ENCODE measurements at regions not wholly inside any gene's neighbourhood (a gene's known extent, or its start where the extent isn't known, plus 50 kb on each side); places are given as distances from the start of the nearest gene placed in this dataset.
"Not testable (repeated sequence)": the region's sequence is repeated elsewhere in the genome, so short reads cannot be mapped to it uniquely, and the experiment has no call there.

DNA sequence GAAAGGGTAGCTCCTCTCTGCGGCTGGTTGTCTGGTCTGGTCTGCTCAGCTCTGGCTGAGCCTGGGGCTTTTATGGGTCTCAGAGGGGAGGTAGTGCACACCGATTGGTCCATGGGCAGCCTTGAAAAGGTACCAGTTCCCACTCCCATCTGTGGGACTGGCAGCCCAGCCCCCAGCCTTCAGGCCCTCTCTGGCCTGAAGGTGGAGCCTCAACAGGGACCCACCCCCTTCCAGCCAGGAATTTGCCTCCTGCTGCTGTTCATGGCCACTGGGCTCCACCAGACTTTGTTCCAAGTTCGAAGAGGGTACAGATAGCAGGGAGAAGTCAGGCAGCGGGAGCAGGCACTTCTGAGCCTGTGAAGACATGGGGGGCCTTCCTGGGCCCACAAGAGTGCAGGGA is 165.3 kb upstream of the SLC27A6 start:
- DNase-seq (ENCODE audit: low spot score), result no peak

DNA sequence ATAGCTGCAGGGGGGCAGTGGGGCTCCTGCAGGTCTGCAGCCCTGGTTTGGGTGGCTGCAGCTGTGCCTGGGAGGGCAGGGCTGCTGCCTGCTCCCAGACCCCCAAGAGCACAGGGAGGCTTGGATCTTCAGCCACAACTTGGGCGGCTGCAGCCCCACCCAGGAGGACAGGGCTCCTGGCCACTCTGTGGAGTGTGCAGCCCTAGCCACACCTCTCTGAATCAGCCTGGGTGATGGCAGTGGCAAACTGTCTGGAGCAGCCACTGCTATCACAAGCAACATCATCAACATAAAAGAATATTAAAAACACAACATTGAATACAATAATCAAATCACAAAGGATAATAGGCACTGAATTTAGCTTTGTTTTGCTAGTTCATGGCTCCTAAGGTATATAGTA is 164.9 kb upstream of the SLC27A6 start:
- no peak for DNase-seq (ENCODE audit: low spot score)

GRCh38 chr5:128813317-128814070 is 151.8 kb upstream of the SLC27A6 start:
- DNase-seq (ENCODE audit: low spot score), result no peak

- no peak for DNase-seq (ENCODE audit: low spot score)
Measured at GRCh38 chr5:128815201-128815600, 150.1 kb upstream of the SLC27A6 start.

GRCh38 chr5:128825826-128826225 is 139.5 kb upstream of the SLC27A6 start:
- DNase-seq (ENCODE audit: low spot score), result no peak

DNA sequence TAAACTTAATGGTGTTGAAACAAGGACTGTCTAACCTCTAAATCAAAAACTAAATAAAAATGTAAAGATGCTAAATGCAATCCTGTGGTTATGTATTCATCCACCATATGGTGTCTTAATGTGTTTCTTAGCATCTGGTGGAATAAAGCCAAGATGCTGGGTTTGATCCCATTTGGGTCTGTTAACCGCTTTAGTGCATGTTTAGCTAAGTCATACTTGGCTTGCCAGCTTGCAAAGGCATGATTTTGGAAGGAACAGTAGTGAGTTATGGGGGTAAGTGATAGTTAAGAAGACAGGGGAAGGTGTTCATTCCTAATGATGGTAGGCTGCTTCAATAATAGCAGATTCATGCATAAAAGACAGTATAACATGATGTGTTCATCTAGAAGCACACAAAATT is 139.0 kb upstream of the SLC27A6 start:
- no peak for DNase-seq (ENCODE audit: low spot score)

DNA sequence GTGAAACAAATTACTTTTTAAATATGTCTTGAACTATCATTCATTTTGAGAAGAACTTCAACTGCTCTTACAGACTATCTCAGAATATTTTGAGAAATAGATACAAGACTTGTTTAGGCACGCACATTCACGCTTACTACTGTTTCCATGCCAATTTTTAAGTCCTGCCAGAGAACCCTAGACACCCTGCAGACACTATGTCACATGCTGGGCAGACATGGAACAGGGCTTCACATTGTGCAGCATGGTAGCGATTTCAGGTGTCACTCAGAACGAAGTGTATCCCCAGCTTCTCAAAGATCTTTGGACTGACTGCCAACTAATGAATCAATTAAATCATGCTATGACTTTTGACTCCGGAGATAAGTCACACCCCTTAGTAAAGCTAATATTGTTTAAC is 128.7 kb upstream of the SLC27A6 start:
- DNase-seq (ENCODE audit: low spot score), result no peak

- no peak for DNase-seq (ENCODE audit: low spot score)
Measured at GRCh38 chr5:128838623-128839022, 126.7 kb upstream of the SLC27A6 start.

GRCh38 chr5:128842241-128842640 is 123.0 kb upstream of the SLC27A6 start:
- no peak for DNase-seq (ENCODE audit: low spot score)

DNA sequence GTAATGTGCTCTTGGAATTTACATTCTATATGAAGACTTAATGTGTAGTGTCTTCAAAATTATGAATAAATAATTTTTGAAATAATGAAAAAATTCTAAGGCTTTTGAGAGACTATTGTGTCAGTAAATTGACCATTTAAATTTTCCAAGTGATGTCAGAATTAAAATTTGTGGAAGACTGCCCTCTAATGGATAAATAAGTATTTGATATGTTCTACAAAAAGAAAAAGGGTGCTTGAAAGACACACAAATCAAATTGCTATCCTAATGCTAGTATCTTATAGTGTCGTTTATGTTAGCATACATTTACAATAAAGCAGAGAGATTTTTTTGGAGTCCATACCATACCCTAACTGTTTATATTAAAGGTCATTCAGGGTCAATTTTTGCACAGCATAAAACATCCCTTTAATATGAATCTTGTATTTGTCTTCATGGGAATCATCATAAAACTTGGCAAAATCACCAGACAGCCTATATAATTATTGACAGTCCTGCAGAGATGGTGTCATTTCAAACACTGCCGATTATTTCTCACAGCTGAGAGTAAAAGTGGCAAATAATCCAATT is 120.8 kb upstream of the SLC27A6 start:
- no peak for DNase-seq (ENCODE audit: low spot score)

GRCh38 chr5:128850049-128850448 is 115.2 kb upstream of the SLC27A6 start:
- no peak for DNase-seq (ENCODE audit: low spot score)

GRCh38 chr5:128854931-128855330 is 110.4 kb upstream of the SLC27A6 start:
- DNase-seq (ENCODE audit: low spot score), result no peak

- DNase-seq (ENCODE audit: low spot score), result no peak
Measured at GRCh38 chr5:128857076-128857677, 108.1 kb upstream of the SLC27A6 start.

- no peak for DNase-seq (ENCODE audit: low spot score)
Measured at GRCh38 chr5:128858995-128859394, 106.3 kb upstream of the SLC27A6 start.

DNA sequence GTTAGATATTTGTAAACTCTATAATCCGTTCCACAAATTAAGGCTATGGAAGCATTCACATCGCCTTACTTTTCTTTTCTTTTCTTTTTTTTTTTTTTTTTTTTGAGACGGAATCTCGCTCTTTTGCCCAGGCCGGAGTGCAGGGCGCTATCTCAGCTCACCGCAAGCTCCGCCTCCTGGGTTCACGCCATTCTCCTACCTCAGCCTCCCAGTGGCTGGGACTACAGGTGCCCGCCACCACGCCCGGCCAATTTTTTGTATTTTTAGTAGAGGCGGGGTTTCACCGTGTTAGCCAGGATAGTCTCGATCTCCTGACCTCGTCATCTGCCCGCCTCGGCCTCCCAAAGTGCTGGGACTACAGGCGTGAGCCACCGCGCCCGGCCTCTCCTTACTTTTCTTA is 104.1 kb upstream of the SLC27A6 start:
- DNase-seq (ENCODE audit: low spot score), result not testable (repeated sequence)

- DNase-seq (ENCODE audit: low spot score), result no peak
Measured at GRCh38 chr5:128869970-128870369, 95.3 kb upstream of the SLC27A6 start.

DNA sequence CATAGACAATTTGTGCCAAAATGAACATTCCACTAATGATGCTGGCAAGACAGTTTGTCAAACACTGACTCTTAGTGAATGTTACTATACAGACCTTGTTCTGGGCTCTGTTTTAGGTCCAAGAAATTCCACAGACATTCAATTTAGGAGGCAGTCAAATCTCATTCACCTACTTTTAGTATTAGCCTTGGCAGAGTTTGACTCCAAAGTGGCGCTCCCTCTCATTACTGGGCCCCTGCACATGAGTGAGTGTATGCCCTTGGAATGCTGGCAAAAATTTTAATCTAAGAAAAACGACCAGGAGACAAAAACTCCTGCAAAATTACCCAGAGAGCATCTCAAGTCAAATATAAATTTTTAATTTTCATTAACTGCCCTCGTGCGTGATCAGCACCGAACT is 94.9 kb upstream of the SLC27A6 start:
- no peak for DNase-seq (ENCODE audit: low spot score)

GRCh38 chr5:128870923-128871322 is 94.4 kb upstream of the SLC27A6 start:
- no peak for DNase-seq (ENCODE audit: low spot score)

GRCh38 chr5:128876569-128877382 is 88.5 kb upstream of the SLC27A6 start:
- no peak for DNase-seq (ENCODE audit: low spot score)

DNA sequence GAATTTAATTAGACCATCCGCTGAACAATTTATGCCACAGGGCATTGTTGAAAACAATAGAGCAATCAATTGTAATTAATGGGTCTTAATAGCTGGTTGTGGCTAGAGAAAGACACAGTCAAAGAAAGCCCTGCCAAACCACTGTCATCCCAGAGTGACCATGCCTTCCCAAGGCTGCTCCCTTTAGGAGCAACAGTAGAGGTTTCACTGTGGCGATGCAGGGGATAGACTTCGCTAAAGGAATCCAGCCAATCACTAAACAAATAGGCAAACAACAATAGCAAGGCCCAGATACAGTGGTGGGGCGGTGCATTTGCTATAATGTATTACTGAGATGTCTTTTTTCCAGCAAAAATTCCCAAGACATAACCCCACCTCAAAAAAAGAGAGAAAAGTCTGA is 87.8 kb upstream of the SLC27A6 start:
- no peak for DNase-seq (ENCODE audit: low spot score)

DNA sequence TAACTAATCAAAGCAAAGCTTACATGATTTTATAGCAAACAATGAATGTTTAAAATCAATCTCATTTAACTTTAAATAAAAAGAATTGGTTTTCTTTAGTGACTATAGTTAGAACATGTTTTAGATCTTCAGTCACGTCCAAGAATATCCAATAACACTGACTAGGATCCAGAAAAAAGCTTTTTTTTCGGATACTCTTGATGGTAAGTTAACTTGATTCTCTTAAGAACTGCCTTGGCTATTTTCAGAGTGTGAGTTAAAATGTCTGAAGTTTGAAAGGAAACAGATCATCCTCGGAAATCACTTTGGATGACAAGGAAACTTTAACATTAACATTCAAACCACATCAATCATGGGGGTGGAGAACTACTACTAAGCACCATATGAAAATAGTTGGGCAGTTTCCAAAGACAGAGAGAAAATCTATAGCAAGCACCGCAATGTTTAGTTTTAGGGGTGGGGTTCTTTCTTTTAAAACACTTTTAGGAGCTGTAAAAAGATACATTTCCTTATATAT is 83.7 kb upstream of the SLC27A6 start:
- no peak for DNase-seq (ENCODE audit: low spot score)

DNA sequence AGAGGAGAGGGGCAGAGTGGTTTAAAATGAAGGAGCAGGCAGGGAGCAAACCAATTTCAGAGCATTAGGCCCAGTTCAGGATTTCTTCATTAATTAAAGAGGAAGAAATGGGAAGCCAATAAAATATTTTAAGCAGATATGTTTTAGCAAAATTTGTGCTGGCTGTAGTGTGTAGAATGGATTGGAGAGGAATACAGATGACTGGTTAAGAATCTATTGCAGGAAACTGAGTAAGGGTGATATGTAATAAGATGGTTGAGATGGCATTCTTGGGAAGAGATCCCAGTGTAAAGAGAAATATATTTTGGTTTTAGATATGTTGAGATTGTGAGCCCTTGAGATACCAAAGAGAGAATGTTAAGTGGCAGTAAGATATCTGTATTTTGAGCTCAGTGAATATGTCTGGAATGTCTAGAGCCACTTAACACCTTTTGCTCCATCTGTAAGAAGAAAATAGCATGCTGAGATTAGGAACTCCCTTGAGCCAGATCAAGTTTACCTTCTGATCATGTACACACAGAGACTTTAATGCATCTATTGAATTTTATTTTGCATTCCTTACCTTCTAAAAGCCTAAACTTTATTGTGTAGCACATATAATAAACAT is 79.5 kb upstream of the SLC27A6 start:
- DNase-seq (ENCODE audit: low spot score), result no peak
